Erythroblast (primary cell): ENCODE measurements at regions not wholly inside any gene's neighbourhood (a gene's known extent, or its start where the extent isn't known, plus 50 kb on each side); places are given as distances from the start of the nearest gene placed in this dataset.

ENCODE experiments used
- DNase-seq, 2 experiments: peaks; one replicate each; lab custom pipeline; 2025; lab: John Stamatoyannopoulos, UW
- GATA1 ChIP-seq: IDR thresholded peaks from 2 replicates; pipeline ENCODE4 v1.6.1; 2011; ENCODE audit warnings: low read depth, mild to moderate bottlenecking, control low read depth, low read length, moderate library complexity
- POLR2A ChIP-seq: IDR thresholded peaks from 2 replicates; pipeline ENCODE4 v1.6.1; 2011; ENCODE audit warnings: mild to moderate bottlenecking, low read length

GRCh38 chr5:26828294-26828693 is 210.1 kb downstream of the CDH9 start:
- TF ChIP-seq POLR2A (no peak), GATA1 (no peak)
- DNase-seq, result no peak

GRCh38 chr5:26813235-26813634 is 225.2 kb downstream of the CDH9 start:
- no peak for DNase-seq
- TF ChIP-seq GATA1 (no peak), POLR2A (no peak)

GRCh38 chr5:26812714-26813113 is 225.7 kb downstream of the CDH9 start:
- TF ChIP-seq POLR2A (no peak), GATA1 (no peak)
- DNase-seq, result no peak

GRCh38 chr5:26807231-26808199 is 230.9 kb downstream of the CDH9 start:
- DNase-seq, result no peak
- TF ChIP-seq POLR2A, result no peak
- no peak for TF ChIP-seq GATA1

GRCh38 chr5:26805076-26805475 is 233.3 kb downstream of the CDH9 start:
- TF ChIP-seq POLR2A (no peak), GATA1 (no peak)
- no peak for DNase-seq

- DNase-seq, result no peak
- TF ChIP-seq GATA1 (no peak), POLR2A (no peak)
Measured at GRCh38 chr5:26802944-26803343, 235.4 kb downstream of the CDH9 start.

- TF ChIP-seq POLR2A, result no peak
- TF ChIP-seq GATA1, result no peak
Measured at GRCh38 chr5:26791433-26791832, 247.0 kb downstream of the CDH9 start.

GRCh38 chr5:26791021-26791420 is 247.4 kb downstream of the CDH9 start:
- no peak for DNase-seq
- TF ChIP-seq GATA1 (no peak), POLR2A (no peak)

More at GRCh38 chr5:26791433-26791832, 247.0 kb downstream of the CDH9 start:
- DNase-seq, result no peak

GRCh38 chr5:26763215-26763614 is 275.2 kb downstream of the CDH9 start:
- no peak for DNase-seq

GRCh38 chr5:26761446-26761845 is 276.9 kb downstream of the CDH9 start:
- TF ChIP-seq GATA1 (no peak), POLR2A (no peak)
- no peak for DNase-seq

More at GRCh38 chr5:26763215-26763614, 275.2 kb downstream of the CDH9 start:
- no peak for TF ChIP-seq GATA1
- TF ChIP-seq POLR2A, result no peak

GRCh38 chr5:26761045-26761444 is 277.3 kb downstream of the CDH9 start:
- DNase-seq, result no peak
- TF ChIP-seq POLR2A, result no peak
- TF ChIP-seq GATA1, result no peak

GRCh38 chr5:26757941-26758340 is 280.4 kb downstream of the CDH9 start:
- TF ChIP-seq GATA1 (no peak), POLR2A (no peak)
- no peak for DNase-seq

GRCh38 chr5:26749829-26750228 is 288.6 kb downstream of the CDH9 start:
- DNase-seq, result no peak

GRCh38 chr5:26740182-26740581 is 298.2 kb downstream of the CDH9 start:
- TF ChIP-seq GATA1, result no peak
- DNase-seq, result no peak

More at GRCh38 chr5:26749829-26750228, 288.6 kb downstream of the CDH9 start:
- TF ChIP-seq POLR2A (no peak), GATA1 (no peak)
